ENCODE measurements at regions not wholly inside any gene's neighbourhood (a gene's known extent, or its start where the extent isn't known, plus 50 kb on each side); places are given as distances from the start of the nearest gene placed in this dataset.

DNA sequence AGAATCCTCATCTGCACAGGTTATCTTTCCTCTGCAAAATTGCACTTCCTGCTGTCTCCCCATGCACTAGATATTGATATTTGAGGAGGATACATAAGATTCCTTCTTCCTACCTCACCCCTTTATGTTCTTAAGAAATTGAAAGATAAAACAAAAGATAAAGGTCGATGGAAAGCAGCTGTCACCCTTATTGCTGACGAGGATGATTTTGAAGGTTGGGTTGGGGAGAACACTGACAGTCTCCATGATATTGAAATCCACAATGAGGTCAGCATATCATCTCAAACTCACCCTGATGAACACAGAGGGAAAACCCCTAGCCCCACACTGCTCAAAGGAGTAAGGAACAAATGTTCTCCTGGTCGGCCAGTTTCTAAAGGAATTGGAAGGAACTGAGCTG lies 110.6 kb upstream of the FUT9 start:
- TF ChIP-seq ZNF331 (CRISPR knock-in tag; IDR thresholded peaks at IDR 0.05; ENCODE audit: low read depth) (no peak), EZH2 (IDR thresholded peaks at IDR 0.05; ENCODE audit: low read depth, unreplicated experiment) (no peak), ZNF114 (CRISPR knock-in tag; IDR thresholded peaks at IDR 0.05) (no peak), CREB1 (CRISPR knock-in tag; IDR thresholded peaks at IDR 0.05; ENCODE audit: low read depth) (no peak), POLR2AphosphoS5 (IDR thresholded peaks at IDR 0.05; ENCODE audit: low read depth) (no peak), JUNB (IDR thresholded peaks at IDR 0.05; ENCODE audit: unreplicated experiment) (no peak), EZH2phosphoT487 (IDR thresholded peaks at IDR 0.05; ENCODE audit: unreplicated experiment) (no peak), STAT1 (IDR thresholded peaks at IDR 0.05; ENCODE audit: unreplicated experiment) (no peak)
- TF ChIP-seq, protein P1, sequence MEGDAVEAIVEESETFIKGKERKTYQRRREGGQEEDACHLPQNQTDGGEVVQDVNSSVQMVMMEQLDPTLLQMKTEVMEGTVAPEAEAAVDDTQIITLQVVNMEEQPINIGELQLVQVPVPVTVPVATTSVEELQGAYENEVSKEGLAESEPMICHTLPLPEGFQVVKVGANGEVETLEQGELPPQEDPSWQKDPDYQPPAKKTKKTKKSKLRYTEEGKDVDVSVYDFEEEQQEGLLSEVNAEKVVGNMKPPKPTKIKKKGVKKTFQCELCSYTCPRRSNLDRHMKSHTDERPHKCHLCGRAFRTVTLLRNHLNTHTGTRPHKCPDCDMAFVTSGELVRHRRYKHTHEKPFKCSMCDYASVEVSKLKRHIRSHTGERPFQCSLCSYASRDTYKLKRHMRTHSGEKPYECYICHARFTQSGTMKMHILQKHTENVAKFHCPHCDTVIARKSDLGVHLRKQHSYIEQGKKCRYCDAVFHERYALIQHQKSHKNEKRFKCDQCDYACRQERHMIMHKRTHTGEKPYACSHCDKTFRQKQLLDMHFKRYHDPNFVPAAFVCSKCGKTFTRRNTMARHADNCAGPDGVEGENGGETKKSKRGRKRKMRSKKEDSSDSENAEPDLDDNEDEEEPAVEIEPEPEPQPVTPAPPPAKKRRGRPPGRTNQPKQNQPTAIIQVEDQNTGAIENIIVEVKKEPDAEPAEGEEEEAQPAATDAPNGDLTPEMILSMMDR (conservative IDR thresholded peaks at IDR 0.05; ENCODE audit: low read depth in 2 of 2): no peak
- TF ChIP-seq, protein P2, sequence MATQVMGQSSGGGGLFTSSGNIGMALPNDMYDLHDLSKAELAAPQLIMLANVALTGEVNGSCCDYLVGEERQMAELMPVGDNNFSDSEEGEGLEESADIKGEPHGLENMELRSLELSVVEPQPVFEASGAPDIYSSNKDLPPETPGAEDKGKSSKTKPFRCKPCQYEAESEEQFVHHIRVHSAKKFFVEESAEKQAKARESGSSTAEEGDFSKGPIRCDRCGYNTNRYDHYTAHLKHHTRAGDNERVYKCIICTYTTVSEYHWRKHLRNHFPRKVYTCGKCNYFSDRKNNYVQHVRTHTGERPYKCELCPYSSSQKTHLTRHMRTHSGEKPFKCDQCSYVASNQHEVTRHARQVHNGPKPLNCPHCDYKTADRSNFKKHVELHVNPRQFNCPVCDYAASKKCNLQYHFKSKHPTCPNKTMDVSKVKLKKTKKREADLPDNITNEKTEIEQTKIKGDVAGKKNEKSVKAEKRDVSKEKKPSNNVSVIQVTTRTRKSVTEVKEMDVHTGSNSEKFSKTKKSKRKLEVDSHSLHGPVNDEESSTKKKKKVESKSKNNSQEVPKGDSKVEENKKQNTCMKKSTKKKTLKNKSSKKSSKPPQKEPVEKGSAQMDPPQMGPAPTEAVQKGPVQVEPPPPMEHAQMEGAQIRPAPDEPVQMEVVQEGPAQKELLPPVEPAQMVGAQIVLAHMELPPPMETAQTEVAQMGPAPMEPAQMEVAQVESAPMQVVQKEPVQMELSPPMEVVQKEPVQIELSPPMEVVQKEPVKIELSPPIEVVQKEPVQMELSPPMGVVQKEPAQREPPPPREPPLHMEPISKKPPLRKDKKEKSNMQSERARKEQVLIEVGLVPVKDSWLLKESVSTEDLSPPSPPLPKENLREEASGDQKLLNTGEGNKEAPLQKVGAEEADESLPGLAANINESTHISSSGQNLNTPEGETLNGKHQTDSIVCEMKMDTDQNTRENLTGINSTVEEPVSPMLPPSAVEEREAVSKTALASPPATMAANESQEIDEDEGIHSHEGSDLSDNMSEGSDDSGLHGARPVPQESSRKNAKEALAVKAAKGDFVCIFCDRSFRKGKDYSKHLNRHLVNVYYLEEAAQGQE (IDR thresholded peaks at IDR 0.05; ENCODE audit: unreplicated experiment): no peak
